T-helper 1 cell treated with Interleukin-12 subunit alpha and Interleukin-12 subunit beta and Interleukin-4 antibody, amounts not matched to agents 30 μg/mL and 1 μg/mL, for 36 hours (primary cell): ENCODE measurements at regions not wholly inside any gene's neighbourhood (a gene's known extent, or its start where the extent isn't known, plus 50 kb on each side); places are given as distances from the start of the nearest gene placed in this dataset.

Source experiments
- H3K27ac Mint-ChIP-seq: one replicate; pipeline ENCODE4 v1.8.0; 2021; ENCODE audit warnings: mild to moderate bottlenecking, mixed read lengths
- H3K27me3 Mint-ChIP-seq: one replicate; pipeline ENCODE4 v1.8.0; 2021; ENCODE audit warnings: low read depth, mixed read lengths
- H3K36me3 Mint-ChIP-seq: one replicate; pipeline ENCODE4 v1.8.0; 2021; ENCODE audit warnings: low read depth, mixed read lengths
- H3K4me1 Mint-ChIP-seq: one replicate; pipeline ENCODE4 v1.8.0; 2021; ENCODE audit warnings: low read depth, mixed read lengths
- H3K4me3 Mint-ChIP-seq: one replicate; pipeline ENCODE4 v1.8.0; 2021; ENCODE audit warnings: mild to moderate bottlenecking, moderate library complexity, mixed read lengths
- H3K9me3 Mint-ChIP-seq: one replicate; pipeline ENCODE4 v1.8.0; 2021; ENCODE audit warnings: mixed read lengths

GRCh38 chr12:92603741-92604432 lies 98.9 kb upstream of the PLEKHG7 start:
- Mint-ChIP-seq H3K4me3 (no peak overlapping the region), H3K9me3 (peaks cover 34% of the 10 kb centered on the region), H3K4me1 (peaks cover 26% of the 10 kb centered on the region), H3K27ac (peak overlapping the region; percentile 79), H3K36me3 (peaks cover 31% of the 10 kb centered on the region), H3K27me3 (no peaks in the 10 kb centered on the region)

- no peak overlapping the region for H3K4me3 Mint-ChIP-seq
- no peak overlapping the region for H3K27ac Mint-ChIP-seq
- H3K4me1 Mint-ChIP-seq, result peaks cover 22% of the 10 kb centered on the region
- H3K27me3 Mint-ChIP-seq, result no peaks in the 10 kb centered on the region
- H3K36me3 Mint-ChIP-seq, result peaks cover 35% of the 10 kb centered on the region
- H3K9me3 Mint-ChIP-seq, result peaks cover 41% of the 10 kb centered on the region
Observed at GRCh38 chr12:92602930-92603623, 99.7 kb upstream of the PLEKHG7 start.

- H3K27me3 Mint-ChIP-seq, result no peaks in the 10 kb centered on the region
- H3K36me3 Mint-ChIP-seq, result peaks cover 37% of the 10 kb centered on the region
- H3K4me1 Mint-ChIP-seq, result peaks cover 24% of the 10 kb centered on the region
- H3K9me3 Mint-ChIP-seq, result peaks cover 45% of the 10 kb centered on the region
- H3K4me3 Mint-ChIP-seq, result no peak overlapping the region
- H3K27ac Mint-ChIP-seq, result no peak overlapping the region
Observed at GRCh38 chr12:92602476-92602875, 100.3 kb upstream of the PLEKHG7 start.

- no peak overlapping the region for H3K4me3 Mint-ChIP-seq
- no peak overlapping the region for H3K27ac Mint-ChIP-seq
- H3K4me1 Mint-ChIP-seq, result peaks cover 28% of the 10 kb centered on the region
- peaks cover 43% of the 10 kb centered on the region for H3K36me3 Mint-ChIP-seq
- peaks cover 52% of the 10 kb centered on the region for H3K9me3 Mint-ChIP-seq
- H3K27me3 Mint-ChIP-seq, result no peaks in the 10 kb centered on the region
Observed at GRCh38 chr12:92601680-92602079, 101.1 kb upstream of the PLEKHG7 start.

GRCh38 chr12:92601176-92601575 lies 101.6 kb upstream of the PLEKHG7 start:
- Mint-ChIP-seq H3K36me3 (peaks cover 47% of the 10 kb centered on the region), H3K27ac (no peak overlapping the region), H3K27me3 (no peaks in the 10 kb centered on the region), H3K4me1 (peaks cover 30% of the 10 kb centered on the region), H3K4me3 (no peak overlapping the region), H3K9me3 (peaks cover 55% of the 10 kb centered on the region)

- H3K4me3 Mint-ChIP-seq, result no peak overlapping the region
- H3K36me3 Mint-ChIP-seq, result peaks cover 54% of the 10 kb centered on the region
- H3K9me3 Mint-ChIP-seq, result peaks cover 62% of the 10 kb centered on the region
- no peaks in the 10 kb centered on the region for H3K27me3 Mint-ChIP-seq
- no peak overlapping the region for H3K27ac Mint-ChIP-seq
- H3K4me1 Mint-ChIP-seq, result peaks cover 37% of the 10 kb centered on the region
Observed at GRCh38 chr12:92600052-92600451, 102.7 kb upstream of the PLEKHG7 start.

GRCh38 chr12:92597997-92598396 lies 104.8 kb upstream of the PLEKHG7 start:
- Mint-ChIP-seq H3K4me3 (no peak overlapping the region), H3K4me1 (peaks cover 43% of the 10 kb centered on the region), H3K36me3 (peaks cover 57% of the 10 kb centered on the region), H3K9me3 (peaks cover 61% of the 10 kb centered on the region), H3K27ac (no peak overlapping the region), H3K27me3 (no peaks in the 10 kb centered on the region)

- Mint-ChIP-seq H3K9me3 (peaks cover 57% of the 10 kb centered on the region), H3K27me3 (no peaks in the 10 kb centered on the region), H3K4me3 (no peak overlapping the region), H3K4me1 (peaks cover 45% of the 10 kb centered on the region), H3K36me3 (peaks cover 59% of the 10 kb centered on the region), H3K27ac (no peak overlapping the region)
Observed at GRCh38 chr12:92597118-92597517, 105.7 kb upstream of the PLEKHG7 start.

GRCh38 chr12:92596383-92596782 lies 106.4 kb upstream of the PLEKHG7 start:
- peaks cover 55% of the 10 kb centered on the region for H3K36me3 Mint-ChIP-seq
- peaks cover 48% of the 10 kb centered on the region for H3K4me1 Mint-ChIP-seq
- peaks cover 52% of the 10 kb centered on the region for H3K9me3 Mint-ChIP-seq
- H3K27me3 Mint-ChIP-seq, result no peaks in the 10 kb centered on the region
- H3K4me3 Mint-ChIP-seq, result no peak overlapping the region
- no peak overlapping the region for H3K27ac Mint-ChIP-seq

GRCh38 chr12:92595663-92596062 lies 107.1 kb upstream of the PLEKHG7 start:
- Mint-ChIP-seq H3K36me3 (peaks cover 50% of the 10 kb centered on the region), H3K9me3 (peaks cover 45% of the 10 kb centered on the region), H3K27ac (peak overlapping the region; percentile 95), H3K4me1 (peaks cover 45% of the 10 kb centered on the region), H3K4me3 (no peak overlapping the region), H3K27me3 (no peaks in the 10 kb centered on the region)

GRCh38 chr12:92593734-92594402 lies 108.9 kb upstream of the PLEKHG7 start:
- peak overlapping the region; percentile 95 for H3K27ac Mint-ChIP-seq
- H3K4me1 Mint-ChIP-seq, result peaks cover 44% of the 10 kb centered on the region
- peaks cover 38% of the 10 kb centered on the region for H3K9me3 Mint-ChIP-seq
- no peaks in the 10 kb centered on the region for H3K27me3 Mint-ChIP-seq
- peak overlapping the region; percentile 62 for H3K4me3 Mint-ChIP-seq
- peaks cover 38% of the 10 kb centered on the region for H3K36me3 Mint-ChIP-seq

GRCh38 chr12:92585115-92585727 lies 117.6 kb upstream of the PLEKHG7 start:
- peaks cover 2% of the 10 kb centered on the region for H3K4me1 Mint-ChIP-seq
- H3K36me3 Mint-ChIP-seq, result peaks cover 28% of the 10 kb centered on the region
- no peak overlapping the region for H3K27ac Mint-ChIP-seq

GRCh38 chr12:92583910-92584309 lies 118.9 kb upstream of the PLEKHG7 start:
- Mint-ChIP-seq H3K4me1 (peaks cover 2% of the 10 kb centered on the region), H3K36me3 (peaks cover 28% of the 10 kb centered on the region), H3K27me3 (no peaks in the 10 kb centered on the region), H3K9me3 (peaks cover 28% of the 10 kb centered on the region), H3K4me3 (no peak overlapping the region), H3K27ac (no peak overlapping the region)

More at GRCh38 chr12:92585115-92585727, 117.6 kb upstream of the PLEKHG7 start:
- no peak overlapping the region for H3K4me3 Mint-ChIP-seq
- H3K9me3 Mint-ChIP-seq, result peaks cover 35% of the 10 kb centered on the region
- no peaks in the 10 kb centered on the region for H3K27me3 Mint-ChIP-seq

- H3K9me3 Mint-ChIP-seq, result peaks cover 28% of the 10 kb centered on the region
- H3K27ac Mint-ChIP-seq, result no peak overlapping the region
- H3K27me3 Mint-ChIP-seq, result no peaks in the 10 kb centered on the region
- H3K36me3 Mint-ChIP-seq, result peaks cover 28% of the 10 kb centered on the region
- H3K4me3 Mint-ChIP-seq, result no peak overlapping the region
- peaks cover 2% of the 10 kb centered on the region for H3K4me1 Mint-ChIP-seq
Observed at GRCh38 chr12:92582893-92583292, 119.9 kb upstream of the PLEKHG7 start.
